DND-41 (cell line): ENCODE measurements at regions not wholly inside any gene's neighbourhood (a gene's known extent, or its start where the extent isn't known, plus 50 kb on each side); places are given as distances from the start of the nearest gene placed in this dataset.

Experiments used
- ATAC-seq: fragments of 200-7000 bp; cut with Tn5 transposase; 3 replicates; pipeline ENCODE4 v1.9.1; 2021; ENCODE audit warnings: low read depth; ENCODE audit not compliant: insufficient read depth
- DNase-seq: peaks from one replicate; pipeline ENCODE4 v3.0.0-alpha.2; 2020
- H2AFZ ChIP-seq: 2 replicates; pipeline ENCODE4 v1.6.0; 2012; ENCODE audit warnings: low read depth, low read length
- H3K27ac ChIP-seq: 2 replicates; pipeline ENCODE4 v1.5.1; 2012; ENCODE audit warnings: low read length, inconsistent platforms
- H3K27me3 ChIP-seq: fragments of 200-600 bp; sonication (generic); 2 replicates; pipeline ENCODE4 v1.6.0; 2012; ENCODE audit warnings: low read length, mild to moderate bottlenecking, inconsistent platforms; ENCODE audit not compliant: insufficient read depth, poor library complexity
- H3K36me3 ChIP-seq: 2 replicates; pipeline ENCODE4 v1.5.1; 2012; ENCODE audit warnings: low read length, inconsistent platforms; ENCODE audit not compliant: insufficient read depth
- H3K4me1 ChIP-seq: 2 replicates; pipeline ENCODE4 v1.5.1; 2012; ENCODE audit warnings: mild to moderate bottlenecking, low read length; ENCODE audit not compliant: insufficient read depth
- H3K4me2 ChIP-seq: 2 replicates; pipeline ENCODE4 v1.6.0; 2012; ENCODE audit warnings: mild to moderate bottlenecking, moderate library complexity, low read length, inconsistent platforms; ENCODE audit not compliant: insufficient read depth
- H3K4me3 ChIP-seq, 2 experiments: fragments of 200-600 bp in 1 of 2; shearing (Covaris generic) in 1 of 2; 2 replicates each; pipeline ENCODE4 v1.5.1; 2012 to 2016; ENCODE audit warnings: inconsistent platforms in 2 of 2, low read length in 2 of 2, mild to moderate bottlenecking in 2 of 2, low read depth in 1 of 2, moderate library complexity in 1 of 2
- H3K79me2 ChIP-seq: 2 replicates; pipeline ENCODE4 v1.6.0; 2012; ENCODE audit warnings: low read length, inconsistent platforms; ENCODE audit not compliant: insufficient read depth
- H3K9ac ChIP-seq: 2 replicates; pipeline ENCODE4 v1.6.0; 2012; ENCODE audit warnings: low read depth, mild to moderate bottlenecking, inconsistent platforms, low read length, moderate library complexity
- H3K9me3 ChIP-seq: 2 replicates; pipeline ENCODE4 v1.5.1; 2012; ENCODE audit warnings: low read length, moderate library complexity, mild to moderate bottlenecking, inconsistent platforms; ENCODE audit not compliant: insufficient read depth, severe bottlenecking
- H4K20me1 ChIP-seq: 2 replicates; pipeline ENCODE4 v1.6.0; 2012; ENCODE audit warnings: low read length; ENCODE audit not compliant: insufficient read depth
- CTCF ChIP-seq: IDR thresholded peaks from 2 replicates; pipeline ENCODE4 v1.5.1; 2012; ENCODE audit warnings: borderline replicate concordance, low read length, moderate library complexity, mild to moderate bottlenecking; ENCODE audit not compliant: poor library complexity, severe bottlenecking; ENCODE audit errors: extremely low read depth
- EZH2 ChIP-seq: IDR thresholded peaks from 3 replicates; pipeline ENCODE4 v1.6.1; 2012; ENCODE audit warnings: borderline replicate concordance, low read depth, mild to moderate bottlenecking, moderate library complexity, low read length, inconsistent platforms; ENCODE audit not compliant: severe bottlenecking

- H3K4me1 ChIP-seq, result no peaks in the 10 kb centered on the region
- ATAC-seq, result no peak
- no peak overlapping the region for H3K4me3 ChIP-seq
- no peak for TF ChIP-seq CTCF
- TF ChIP-seq EZH2, result no peak
- no peak overlapping the region for H2AFZ ChIP-seq
- no peaks in the 10 kb centered on the region for H3K79me2 ChIP-seq
- H3K9ac ChIP-seq, result no peak overlapping the region
- no peak overlapping the region for H3K27ac ChIP-seq
- H3K27me3 ChIP-seq, result no peaks in the 10 kb centered on the region
- DNase-seq, result no peak
- H3K4me2 ChIP-seq, result no peak overlapping the region
- H3K9me3 ChIP-seq, result no peaks in the 10 kb centered on the region
- no peaks in the 10 kb centered on the region for H4K20me1 ChIP-seq
- no peaks in the 10 kb centered on the region for H3K36me3 ChIP-seq
Measured at GRCh38 chr2:128380061-128380889, 61.6 kb upstream of the HS6ST1 start.

DNA sequence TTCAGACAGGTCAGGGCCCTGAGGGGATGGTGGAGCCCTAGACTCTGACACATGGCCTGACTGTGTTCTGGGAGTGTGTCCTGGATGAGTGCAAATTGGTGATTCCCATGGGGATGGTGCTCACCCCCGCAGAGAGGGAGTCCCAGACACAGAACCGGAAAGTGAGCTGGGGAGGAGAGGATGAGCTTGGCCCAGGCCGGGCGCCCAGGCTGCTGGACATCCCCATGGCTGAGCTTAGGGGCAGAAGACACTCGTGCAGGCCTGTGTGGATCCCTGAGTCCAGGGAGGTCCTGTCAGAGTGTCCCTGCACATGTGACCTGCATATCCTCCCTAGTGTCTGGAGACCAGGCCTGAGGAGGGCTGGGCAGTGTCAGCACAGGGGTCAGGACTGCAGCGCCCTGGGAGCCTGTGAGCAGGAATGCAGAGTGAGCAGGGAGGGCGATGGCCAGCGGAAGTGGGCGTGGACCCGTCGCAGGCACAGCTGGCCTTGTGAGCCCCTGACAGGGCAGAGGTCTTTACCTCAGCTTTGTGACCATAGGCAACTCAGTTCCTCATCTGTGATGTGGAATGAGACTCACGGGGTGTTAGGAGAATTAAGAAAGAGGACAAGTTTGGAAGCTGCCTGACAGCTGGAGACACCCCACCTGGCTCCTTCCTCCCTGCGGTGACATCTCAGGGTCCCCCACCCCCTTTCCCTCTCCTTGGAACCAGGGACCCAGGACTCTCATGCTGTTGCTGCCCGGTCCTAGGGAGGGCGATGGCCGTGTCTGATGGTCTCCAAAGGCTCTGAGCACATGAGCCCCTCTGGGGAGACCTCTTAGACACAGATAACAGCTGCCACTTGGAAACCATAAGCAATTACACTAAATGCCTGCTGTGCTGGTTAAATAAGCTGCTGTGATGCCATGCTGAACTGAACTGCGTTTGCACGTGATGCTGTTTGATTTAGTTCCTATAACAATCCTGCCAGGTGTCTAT lies 62.6 kb upstream of the HS6ST1 start:
- Histone ChIP-seq H3K4me2 (no peak overlapping the region), H3K4me3 (no peak overlapping the region), H3K9ac (no peak overlapping the region), H3K9me3 (no peaks in the 10 kb centered on the region), H3K79me2 (no peaks in the 10 kb centered on the region), H3K4me1 (no peaks in the 10 kb centered on the region), H3K36me3 (no peaks in the 10 kb centered on the region), H4K20me1 (no peaks in the 10 kb centered on the region), H3K27me3 (no peaks in the 10 kb centered on the region), H3K27ac (no peak overlapping the region), H2AFZ (no peak overlapping the region)
- TF ChIP-seq EZH2, result no peak
- no peak for TF ChIP-seq CTCF
- DNase-seq (no peak), ATAC-seq (no peak)

DNA sequence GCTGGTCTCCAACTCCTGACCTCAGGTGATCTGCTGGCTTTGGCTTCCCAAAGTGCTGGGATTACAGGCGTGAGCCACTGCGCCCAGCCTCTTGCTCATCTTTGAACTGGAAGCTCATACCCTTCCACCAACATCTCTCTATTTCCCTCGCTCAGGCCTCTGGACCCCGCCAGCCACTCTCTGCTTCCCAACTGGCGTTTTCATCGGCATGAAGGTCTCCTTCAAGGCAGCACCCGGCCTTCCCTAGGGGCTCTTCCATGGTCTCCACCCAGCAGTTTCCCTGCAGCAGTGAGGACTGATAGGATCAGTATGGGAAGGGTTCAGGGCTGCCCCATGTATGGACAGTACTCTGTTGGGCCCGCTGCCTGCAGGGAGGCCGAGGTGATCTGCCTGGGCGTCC lies 65.8 kb upstream of the HS6ST1 start:
- H3K4me1 ChIP-seq, result no peaks in the 10 kb centered on the region
- DNase-seq, result no peak
- no peak overlapping the region for H3K9ac ChIP-seq
- no peaks in the 10 kb centered on the region for H3K79me2 ChIP-seq
- H3K36me3 ChIP-seq, result no peaks in the 10 kb centered on the region
- no peak overlapping the region for H2AFZ ChIP-seq
- no peaks in the 10 kb centered on the region for H3K27me3 ChIP-seq
- no peaks in the 10 kb centered on the region for H4K20me1 ChIP-seq
- H3K4me2 ChIP-seq, result no peak overlapping the region
- no peak overlapping the region for H3K4me3 ChIP-seq
- H3K9me3 ChIP-seq, result no peaks in the 10 kb centered on the region
- TF ChIP-seq EZH2 (no peak), CTCF (no peak)
- no peak for ATAC-seq
- no peak overlapping the region for H3K27ac ChIP-seq
